GM12891 (cell line): ENCODE measurements at regions not wholly inside any gene's neighbourhood (a gene's known extent, or its start where the extent isn't known, plus 50 kb on each side); places are given as distances from the start of the nearest gene placed in this dataset.

ENCODE experiments used
- POLR2A ChIP-seq: IDR thresholded peaks from 2 replicates; pipeline ENCODE4 v1.6.1; 2011; ENCODE audit warnings: low read depth, low read length, control low read depth
- POLR2AphosphoS5 ChIP-seq: IDR thresholded peaks from 2 replicates; pipeline ENCODE4 v1.6.1; 2011; ENCODE audit warnings: low read depth, low read length, control low read depth
- POU2F2 ChIP-seq: IDR thresholded peaks from 2 replicates; pipeline ENCODE4 v1.6.1; 2011; ENCODE audit warnings: low read depth, mild to moderate bottlenecking, control low read depth, low read length, moderate library complexity

GRCh38 chr6:51163843-51164529 lies 345.3 kb downstream of the TFAP2B start:
- TF ChIP-seq POLR2A = no peak
- no peak for TF ChIP-seq POLR2AphosphoS5
- TF ChIP-seq POU2F2 = no peak
